Cardiac septum (tissue), 1 donor: ENCODE measurements at regions not wholly inside any gene's neighbourhood (a gene's known extent, or its start where the extent isn't known, plus 50 kb on each side); places are given as distances from the start of the nearest gene placed in this dataset.
"Not testable (repeated sequence)": the region's sequence is repeated elsewhere in the genome, so short reads cannot be mapped to it uniquely, and the experiment has no call there.

Experiments
- DNase-seq: peaks from one replicate; pipeline ENCODE4 v3.0.0-alpha.2; 2020; ENCODE audit warnings: low spot score
- intact Hi-C: fragments of 100-400 bp; cut with DNase I; formaldehyde crosslinking; loops from one replicate; pipeline ENCODE4 v1.14.0; 2022
- donor health status: DM: no; HTN: no; CAD: no.

- DNase-seq = no peak
- intact Hi-C loops = no loop called here
Measured at GRCh38 chr4:126130215-126130614, 815.5 kb downstream of the FAT4 start.

GRCh38 chr4:126136922-126137781, 822.4 kb downstream of the FAT4 start:
- no peak for DNase-seq
- intact Hi-C loops = no loop called here

GRCh38 chr4:126137782-126138170, 823.0 kb downstream of the FAT4 start:
- intact Hi-C loops = no loop called here

GRCh38 chr4:126144543-126145237, 829.9 kb downstream of the FAT4 start:
- DNase-seq = no peak
- intact Hi-C loops = no loop called here

More at GRCh38 chr4:126137782-126138170, 823.0 kb downstream of the FAT4 start:
- no peak for DNase-seq

- no peak for DNase-seq
- intact Hi-C loops = no loop called here
Measured at GRCh38 chr4:126168484-126168883, 853.7 kb downstream of the FAT4 start.

GRCh38 chr4:126172126-126172525, 857.4 kb downstream of the FAT4 start:
- intact Hi-C loops = no loop called here
- no peak for DNase-seq

- intact Hi-C loops = no loop called here
- DNase-seq = no peak
Measured at GRCh38 chr4:126174627-126175026, 859.9 kb downstream of the FAT4 start.

GRCh38 chr4:126180642-126181041, 865.9 kb downstream of the FAT4 start:
- no peak for DNase-seq
- intact Hi-C loops = no loop called here

- DNase-seq = no peak
- intact Hi-C loops = no loop called here
Measured at GRCh38 chr4:126182336-126182735, 867.6 kb downstream of the FAT4 start.

GRCh38 chr4:126182786-126183185, 868.0 kb downstream of the FAT4 start:
- intact Hi-C loops = no loop called here
- DNase-seq = no peak

- intact Hi-C loops = no loop called here
- DNase-seq = no peak
Measured at GRCh38 chr4:126183206-126183605, 868.5 kb downstream of the FAT4 start.

GRCh38 chr4:126191536-126191935, 876.8 kb downstream of the FAT4 start:
- DNase-seq = no peak
- intact Hi-C loops = no loop called here

- intact Hi-C loops = no loop called here
- DNase-seq = no peak
Measured at GRCh38 chr4:126192506-126192905, 877.8 kb downstream of the FAT4 start.

- intact Hi-C loops, DNase-seq: not testable (repeated sequence)
Measured at GRCh38 chr4:126201251-126202138, 886.7 kb downstream of the FAT4 start.

GRCh38 chr4:126202226-126202625, 887.5 kb downstream of the FAT4 start:
- no peak for DNase-seq
- intact Hi-C loops = no loop called here

- intact Hi-C loops = no loop called here
- no peak for DNase-seq
Measured at GRCh38 chr4:126207910-126208309, 893.2 kb downstream of the FAT4 start.

GRCh38 chr4:126209147-126209546, 894.4 kb downstream of the FAT4 start:
- intact Hi-C loops = no loop called here

GRCh38 chr4:126213996-126214395, 899.2 kb downstream of the FAT4 start:
- intact Hi-C loops = no loop called here
- DNase-seq = no peak

More at GRCh38 chr4:126209147-126209546, 894.4 kb downstream of the FAT4 start:
- no peak for DNase-seq

GRCh38 chr4:126215759-126216158, 901.0 kb downstream of the FAT4 start:
- intact Hi-C loops = no loop called here

GRCh38 chr4:126216611-126217010, 901.9 kb downstream of the FAT4 start:
- no peak for DNase-seq
- intact Hi-C loops = no loop called here

More at GRCh38 chr4:126215759-126216158, 901.0 kb downstream of the FAT4 start:
- DNase-seq = no peak
